ENCODE measurements at regions not wholly inside any gene's neighbourhood (a gene's known extent, or its start where the extent isn't known, plus 50 kb on each side); places are given as distances from the start of the nearest gene placed in this dataset.

DNA sequence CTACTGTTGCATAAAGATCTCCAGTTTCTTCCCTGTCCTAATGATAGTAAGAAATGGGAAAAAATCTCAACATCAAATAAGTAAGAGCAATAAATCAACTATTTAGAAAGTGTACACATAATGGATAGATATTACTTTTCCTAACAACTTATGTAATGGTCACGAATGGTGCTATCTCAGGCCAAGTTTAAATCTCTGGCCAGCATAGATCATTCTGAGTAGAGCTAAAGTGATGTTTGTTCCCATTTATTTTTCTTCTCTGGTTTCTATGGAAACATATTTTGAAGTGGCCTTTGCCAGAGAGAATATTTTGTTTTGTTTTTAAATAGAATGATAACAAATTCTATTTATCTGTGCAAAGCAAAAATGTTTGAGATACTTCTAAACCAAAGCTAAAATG is 249.7 kb upstream of the TTC14 start:
- no peak for DNase-seq

DNA sequence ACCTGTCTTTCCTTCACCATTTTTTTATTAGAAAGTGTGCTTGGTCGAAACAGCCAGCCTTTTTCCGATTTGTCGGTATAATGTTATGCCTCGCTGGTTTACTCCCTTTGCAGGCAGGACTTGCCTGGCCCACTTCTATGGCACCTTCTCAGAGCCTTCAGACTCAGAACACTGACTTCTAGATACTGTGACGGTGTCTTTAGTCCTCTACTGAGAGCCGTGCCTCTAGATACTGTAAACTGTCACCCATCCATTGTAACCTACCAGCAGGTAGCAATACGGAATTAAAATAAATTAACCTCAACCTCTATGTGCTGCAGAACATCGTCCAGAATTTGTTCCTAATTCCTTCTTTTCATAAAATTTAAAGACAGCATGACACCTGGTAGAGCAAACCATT is 247.7 kb upstream of the TTC14 start:
- no peak for DNase-seq

DNA sequence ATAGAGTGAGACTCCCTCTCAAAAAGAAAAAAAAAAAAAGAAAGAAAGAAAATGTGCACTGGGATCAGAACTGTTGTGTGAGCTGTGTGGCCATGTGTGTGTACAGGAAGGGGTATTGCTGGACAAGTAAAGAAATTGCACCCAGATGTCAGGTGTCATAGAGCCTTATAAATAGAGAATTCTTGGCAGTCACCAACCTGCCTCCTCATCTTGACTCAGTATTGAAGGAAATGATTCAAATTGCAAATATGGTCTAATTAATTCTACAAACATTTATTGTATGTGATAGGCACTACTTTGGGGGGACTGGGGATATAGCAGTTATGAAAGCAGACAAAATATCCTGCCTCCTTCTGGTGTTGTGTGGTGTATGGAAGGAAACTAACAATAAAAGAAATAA is 243.8 kb upstream of the TTC14 start:
- DNase-seq = no peak

DNA sequence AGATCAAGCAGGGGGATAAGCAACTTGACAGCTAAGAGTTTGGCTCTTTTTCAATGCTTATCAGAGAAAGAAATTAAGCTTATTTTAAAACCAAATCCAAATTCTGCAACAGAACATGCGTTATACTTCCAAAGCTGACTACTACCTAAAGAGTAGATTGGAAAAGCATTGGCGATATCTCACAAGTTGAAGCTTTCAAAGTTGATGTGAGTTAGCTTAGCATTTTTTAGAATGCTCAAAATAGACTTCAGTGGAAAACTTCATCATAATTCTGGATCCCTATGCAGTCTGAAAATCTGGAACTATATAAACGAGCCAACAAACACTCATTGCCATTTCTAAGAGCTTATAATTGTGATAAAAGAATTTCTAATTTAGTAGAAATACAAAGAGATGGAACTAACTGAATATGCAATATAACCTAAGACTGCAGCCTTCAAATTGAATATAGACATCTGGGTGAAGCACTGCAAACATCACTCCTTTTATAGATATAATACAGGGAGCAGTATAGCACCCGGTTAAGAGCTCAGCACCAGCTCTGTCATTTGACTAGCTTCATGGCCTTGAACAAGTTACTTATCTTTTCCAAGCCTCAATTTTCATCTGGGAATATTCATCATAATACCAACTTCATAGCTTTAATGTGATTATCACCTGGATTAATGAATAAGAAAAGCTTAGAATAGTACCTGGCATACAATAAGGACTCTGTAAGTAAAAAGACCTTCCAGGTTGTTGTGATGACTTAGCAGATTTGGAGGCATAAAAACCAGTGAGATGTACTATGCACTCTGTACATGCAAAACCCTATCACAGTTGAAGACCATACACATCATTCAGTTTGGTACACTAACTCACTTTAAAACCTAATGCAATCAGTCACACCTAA is 242.7 kb upstream of the TTC14 start:
- DNase-seq = no peak

DNA sequence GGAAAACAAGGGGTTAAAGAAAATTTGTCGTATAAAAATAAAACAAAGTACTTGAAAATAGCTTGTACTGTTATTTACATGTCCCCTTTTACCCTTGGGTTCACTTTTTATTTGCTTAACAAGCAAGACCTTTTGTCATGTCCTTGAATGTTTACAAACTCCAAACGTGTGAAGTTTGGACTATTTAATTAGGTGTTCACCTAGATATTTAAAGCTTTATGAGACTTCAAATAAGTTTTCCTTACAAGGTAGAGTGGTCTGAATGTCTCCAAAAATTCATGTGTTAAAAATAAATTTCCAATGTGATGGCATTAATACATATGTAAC is 242.0 kb upstream of the TTC14 start:
- DNase-seq = no peak

DNA sequence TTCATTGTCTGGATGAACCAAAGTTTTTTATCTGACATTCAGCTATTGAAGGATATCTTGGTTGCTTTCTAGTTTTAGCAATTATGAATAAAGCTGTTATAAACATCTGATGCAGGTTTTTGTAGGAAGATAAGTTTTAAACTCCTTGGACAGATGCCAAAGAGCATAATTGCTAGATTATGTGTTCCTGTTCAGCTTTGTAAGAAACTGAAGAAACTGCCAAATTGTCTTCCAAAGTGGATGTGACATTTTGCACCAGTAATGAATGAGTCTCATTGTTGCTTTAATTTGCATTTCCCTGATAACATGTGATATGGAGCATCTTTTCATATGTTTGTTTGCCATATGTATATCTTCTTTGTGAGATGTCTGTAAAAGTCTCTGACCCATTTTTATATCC is 239.9 kb upstream of the TTC14 start:
- peak; percentile 3 for DNase-seq

DNA sequence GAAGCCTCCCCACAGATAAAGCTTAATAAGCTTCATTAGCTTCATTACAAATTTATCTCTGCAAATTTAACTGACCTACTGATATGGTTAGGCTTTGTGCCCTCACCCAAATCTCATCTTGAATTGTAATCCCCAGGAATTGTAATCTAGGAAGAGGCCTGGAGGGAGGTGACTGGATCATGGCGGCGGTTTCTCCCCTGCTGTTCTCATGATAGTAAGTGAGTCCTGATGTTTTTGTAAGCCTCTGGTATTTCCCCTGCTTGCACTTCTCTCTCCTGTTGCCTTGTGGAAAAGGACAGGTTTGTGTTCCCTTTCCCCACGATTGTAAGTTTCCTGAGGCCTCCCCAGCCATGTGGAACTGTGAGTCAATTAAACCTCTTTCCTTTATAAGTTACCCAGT is 226.1 kb upstream of the TTC14 start:
- no peak for DNase-seq

DNA sequence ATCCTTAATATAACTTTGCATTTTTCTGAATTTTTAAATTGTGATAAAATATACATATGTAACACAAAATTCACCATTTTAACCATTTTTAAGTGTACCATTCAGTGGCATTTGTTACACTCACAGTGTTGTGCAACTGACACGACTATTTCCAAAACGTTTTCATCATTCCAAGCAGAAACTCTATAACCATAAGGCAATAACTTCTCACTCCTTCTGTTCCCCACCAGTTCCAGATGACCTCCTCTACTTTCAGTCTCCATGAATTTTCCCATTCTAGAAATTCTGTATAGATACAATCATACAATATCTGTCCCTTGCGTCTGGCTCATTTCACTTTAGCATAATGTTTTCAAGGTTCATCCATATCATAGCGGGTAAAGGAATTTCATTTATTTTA is 223.5 kb upstream of the TTC14 start:
- no peak for DNase-seq

DNA sequence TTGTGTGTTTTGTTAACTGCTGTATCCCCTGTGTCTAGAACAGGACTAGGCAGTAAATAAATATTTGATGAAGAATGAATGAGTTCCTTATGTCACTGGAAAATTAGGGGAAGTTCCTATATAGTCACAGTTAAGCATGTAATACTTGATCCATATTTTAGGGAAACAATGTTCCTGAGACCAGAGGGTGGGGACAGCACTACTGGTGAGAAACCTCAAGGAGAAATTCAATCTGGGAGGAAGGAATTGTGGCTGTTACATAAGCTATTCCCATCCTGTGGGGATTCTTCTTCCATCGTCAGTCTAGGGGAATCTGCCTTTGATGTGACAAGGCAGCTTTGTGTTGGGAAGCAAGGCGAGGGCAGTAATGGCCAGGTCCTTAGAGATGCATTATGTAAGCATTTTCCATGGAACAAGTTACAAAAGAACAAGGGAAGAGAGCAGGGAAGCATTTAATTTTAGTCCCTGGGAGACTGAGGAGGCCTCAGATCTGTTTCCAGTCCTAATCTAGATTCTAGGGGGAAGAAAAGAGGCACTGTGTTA is 219.3 kb upstream of the TTC14 start:
- no peak for DNase-seq

DNA sequence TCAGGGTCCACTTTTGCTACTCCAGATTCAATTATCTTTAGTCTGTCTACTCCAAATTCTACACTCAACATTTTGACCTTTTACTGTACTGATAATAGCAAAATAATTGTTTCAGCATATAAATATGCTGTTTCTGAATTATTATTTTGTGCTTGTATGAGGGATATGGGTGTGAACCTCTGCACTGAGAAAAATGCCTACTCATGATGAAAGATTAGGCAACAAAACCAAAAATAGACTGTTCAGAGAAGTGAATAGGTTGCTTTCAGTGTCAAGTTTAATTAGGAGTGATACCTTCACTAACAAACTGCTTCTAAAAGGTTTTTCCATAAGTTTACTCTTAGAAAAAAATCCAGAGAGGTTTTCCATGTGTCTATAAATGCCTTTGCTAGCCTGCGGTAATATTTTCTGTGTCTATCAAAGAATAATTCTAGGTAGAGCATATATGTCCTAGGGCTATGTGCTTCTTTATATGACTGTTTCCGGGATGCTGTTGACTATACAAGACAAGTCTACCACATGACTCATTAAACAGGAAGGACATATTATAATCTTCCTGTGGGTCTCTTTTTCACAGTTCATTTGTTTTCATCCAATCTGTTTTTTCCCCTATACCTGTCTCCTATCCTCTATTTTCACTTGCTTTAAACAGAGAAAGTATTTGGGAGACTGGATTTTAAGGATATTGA is 218.5 kb upstream of the TTC14 start:
- no peak for DNase-seq

DNA sequence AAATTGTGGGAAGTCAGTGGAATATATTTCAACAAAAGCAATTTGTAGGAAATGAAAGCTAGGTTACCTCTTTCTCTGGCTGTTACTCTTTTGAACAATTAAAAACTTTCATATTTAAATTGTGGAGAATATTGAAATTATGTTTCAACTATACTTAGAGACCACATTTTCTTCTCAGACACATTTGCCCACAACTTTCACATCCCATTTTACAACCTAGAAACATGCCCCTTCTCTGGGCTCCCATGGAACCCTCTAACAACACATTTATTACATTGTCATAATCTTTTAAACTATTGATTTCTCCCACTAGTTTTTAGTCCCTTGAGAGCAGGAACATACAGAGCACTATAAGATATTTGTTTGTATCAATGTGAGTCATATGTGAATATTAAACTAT is 211.7 kb upstream of the TTC14 start:
- no peak for DNase-seq

DNA sequence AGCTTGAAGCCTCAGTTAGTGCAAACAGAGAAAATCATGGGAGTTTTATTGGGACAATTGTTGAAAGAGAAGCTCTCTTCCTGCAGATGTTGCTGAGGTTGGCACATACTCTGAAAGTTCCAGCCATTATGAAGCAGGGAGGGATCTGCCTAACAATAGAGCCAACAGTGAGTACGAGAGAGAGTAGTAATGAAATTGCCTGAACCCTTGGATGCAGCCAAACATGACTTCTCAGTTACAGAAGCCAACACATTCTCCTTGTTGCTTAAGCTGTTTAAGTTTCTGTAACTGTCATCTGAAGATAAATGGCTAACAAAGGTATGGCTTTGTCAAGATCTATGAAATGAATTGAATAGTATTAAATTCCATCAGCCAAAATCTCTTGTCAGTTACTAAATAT is 211.0 kb upstream of the TTC14 start:
- DNase-seq = no peak

DNA sequence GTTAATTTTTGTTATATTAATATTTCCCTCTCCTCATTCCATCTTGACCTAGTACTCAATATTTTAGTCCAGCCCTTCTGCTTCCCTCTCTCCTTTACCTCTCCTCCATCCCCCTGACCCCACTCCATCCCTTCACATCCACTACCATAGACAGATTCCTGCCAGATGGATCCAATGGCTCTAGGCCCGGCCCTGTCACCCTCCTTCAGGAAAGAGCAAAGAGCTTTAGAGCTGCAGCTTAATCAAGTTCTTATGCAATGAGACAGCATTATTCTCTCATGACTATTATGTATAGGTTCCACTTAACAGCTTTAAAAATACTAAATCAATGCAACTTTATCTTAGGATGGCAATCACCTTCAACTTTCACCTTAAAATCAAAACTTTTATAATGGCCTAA is 200.7 kb upstream of the TTC14 start:
- no peak for DNase-seq

DNA sequence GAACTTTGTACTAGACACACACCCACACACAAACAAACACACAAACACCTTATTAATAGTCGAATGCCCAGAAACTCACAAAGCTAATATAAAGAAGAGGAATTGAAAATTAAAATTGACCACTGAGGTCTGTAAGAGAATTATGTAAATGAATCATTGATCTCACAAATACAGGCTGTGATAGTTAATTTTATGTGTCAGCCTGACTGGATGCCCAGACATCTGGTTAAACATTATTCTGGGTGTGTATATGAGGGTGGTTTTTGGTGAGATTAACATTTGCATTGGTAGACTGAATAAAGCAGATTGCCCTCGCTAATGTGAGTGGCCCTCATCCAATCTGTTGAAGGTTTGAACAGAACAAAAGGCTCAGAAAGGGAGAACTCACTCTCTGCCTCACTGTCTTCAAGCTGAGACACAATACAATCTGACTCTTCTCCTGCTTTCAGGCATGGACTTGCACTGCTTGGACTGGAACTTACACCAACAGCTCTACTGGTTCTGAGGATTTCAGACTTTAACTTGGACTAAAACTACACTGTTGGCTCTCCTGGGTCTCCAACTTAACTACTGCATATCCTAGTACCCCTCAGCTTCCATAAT is 199.4 kb upstream of the TTC14 start:
- DNase-seq = no peak

DNA sequence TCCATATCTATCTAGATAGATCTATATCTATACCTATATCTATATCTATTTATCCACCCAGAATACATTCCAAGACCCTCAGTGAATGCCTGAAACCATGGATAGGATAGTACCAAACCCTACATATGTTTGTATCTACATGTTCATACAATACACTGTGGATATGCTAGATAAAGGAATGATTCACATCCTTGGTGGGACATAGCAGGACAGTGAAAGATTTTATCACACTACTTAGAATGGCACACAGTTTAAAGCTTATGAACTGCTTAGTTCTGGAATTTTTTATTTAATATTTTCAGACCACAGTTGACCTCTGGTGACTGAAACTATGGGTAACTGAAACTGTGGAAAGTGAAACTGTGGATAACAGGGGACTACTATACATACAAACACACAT is 198.8 kb upstream of the TTC14 start:
- no peak for DNase-seq

DNA sequence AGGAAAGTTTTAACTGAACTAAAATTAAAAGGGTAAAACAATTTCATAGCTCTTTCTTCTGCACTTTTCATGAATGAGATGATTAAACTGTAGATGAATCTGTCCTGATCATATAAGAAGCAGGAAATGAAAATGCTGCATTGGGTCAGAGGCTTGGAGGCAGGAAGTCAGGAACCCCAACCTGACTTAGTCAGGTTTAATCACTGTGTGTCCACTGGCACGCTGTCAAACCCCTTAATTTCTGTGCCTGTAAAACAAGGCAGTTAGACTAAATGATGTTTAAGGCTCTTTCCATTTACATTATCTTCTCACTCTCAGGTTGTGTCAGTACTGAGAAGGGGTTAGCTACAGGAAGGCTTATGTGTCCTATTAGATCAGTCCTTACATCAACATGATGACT is 193.3 kb upstream of the TTC14 start:
- DNase-seq = no peak

DNA sequence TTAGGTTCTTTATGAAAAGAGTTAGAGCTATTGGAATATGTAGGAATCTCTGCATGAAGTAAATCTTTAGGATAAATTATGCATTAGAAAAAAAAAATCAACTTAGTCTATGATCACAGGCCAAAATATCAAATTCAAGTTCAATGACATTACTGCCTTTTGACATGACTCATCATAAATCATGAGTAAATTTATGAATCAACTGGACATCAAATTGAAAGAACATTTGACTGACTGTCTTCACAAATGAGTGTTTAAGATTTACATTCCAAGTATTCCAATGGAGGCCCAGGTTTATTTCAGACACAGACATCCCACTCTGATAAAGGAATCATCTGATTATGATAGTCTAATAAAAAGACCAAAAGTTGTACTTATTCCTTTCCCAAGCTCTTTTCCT is 192.8 kb upstream of the TTC14 start:
- DNase-seq = no peak

DNA sequence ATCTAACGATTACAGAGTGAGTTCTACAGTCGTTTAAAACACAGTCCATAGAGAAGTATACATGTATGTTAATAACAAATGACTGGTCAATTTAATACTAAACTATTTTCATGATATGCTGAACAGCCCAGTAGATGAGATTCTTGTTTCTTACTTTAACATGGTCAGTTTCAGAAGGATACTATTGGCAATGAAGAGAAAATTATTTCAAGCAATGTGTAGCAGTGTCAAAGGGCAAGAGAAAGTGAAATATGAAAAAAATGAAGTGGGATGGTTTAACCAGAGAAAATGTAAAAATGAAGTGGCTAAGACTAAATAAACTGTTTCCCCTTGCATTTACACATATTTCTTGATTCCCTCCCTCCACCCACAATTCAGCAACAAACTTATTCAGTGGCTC is 192.1 kb upstream of the TTC14 start:
- no peak for DNase-seq

DNA sequence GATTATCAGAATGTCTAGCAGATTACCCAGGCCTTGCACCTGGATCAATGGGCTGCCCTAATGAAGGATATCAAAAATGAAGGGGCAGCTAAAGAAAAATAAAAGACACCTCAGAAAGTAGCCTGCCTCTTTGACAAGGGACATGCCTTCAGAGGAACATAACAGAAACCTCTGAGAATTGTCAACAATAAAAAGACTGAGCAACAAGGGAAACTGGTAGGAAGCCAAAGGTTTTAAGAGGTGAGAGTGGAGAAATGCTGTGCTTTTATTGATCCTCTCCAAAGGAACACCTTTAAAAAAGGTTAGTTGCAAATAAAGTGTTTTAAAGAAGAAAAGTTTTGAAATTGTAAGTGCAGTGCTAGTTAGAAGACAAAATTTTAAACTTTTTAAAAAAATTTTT is 187.8 kb upstream of the TTC14 start:
- no peak for DNase-seq

DNA sequence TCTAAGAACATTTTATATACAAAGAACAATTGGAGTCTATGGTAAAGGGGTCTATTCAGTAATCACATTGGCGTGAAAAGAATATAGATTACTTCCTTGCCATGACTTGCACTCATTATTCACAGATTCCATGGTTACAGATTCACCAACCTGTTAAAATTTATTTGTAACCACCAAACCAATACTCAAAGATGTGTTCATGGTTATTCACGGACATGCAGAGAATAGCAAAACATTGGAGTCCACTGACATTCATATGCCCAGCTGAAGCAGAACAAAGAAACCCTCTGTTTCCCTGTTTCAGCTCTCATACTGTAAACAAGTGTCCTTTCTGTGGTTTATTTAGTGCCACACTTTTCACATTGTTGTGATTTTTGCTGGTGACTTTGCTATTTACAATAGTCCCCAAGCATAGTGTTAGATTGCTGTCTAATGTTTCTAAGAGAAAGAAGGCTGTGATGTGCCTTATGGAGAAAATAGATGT is 185.8 kb upstream of the TTC14 start:
- no peak for DNase-seq

DNA sequence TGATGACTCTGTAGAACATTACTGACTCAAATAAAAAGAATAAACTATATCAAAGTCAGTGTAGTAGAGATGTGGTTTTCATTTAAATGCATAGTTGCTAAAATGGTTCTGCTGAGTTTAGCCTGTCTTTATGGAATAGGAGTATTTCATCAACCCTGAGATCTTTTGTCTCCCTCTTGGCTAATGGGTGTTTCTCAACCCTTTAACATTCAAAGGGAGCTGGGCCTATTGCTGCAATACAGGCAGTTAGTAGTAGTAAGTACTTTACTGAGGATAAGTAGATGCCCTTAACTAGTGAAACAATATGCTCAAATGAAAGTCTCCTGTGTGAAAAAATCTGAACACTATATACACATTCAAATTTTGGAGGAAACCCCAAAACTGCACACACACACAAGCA is 184.7 kb upstream of the TTC14 start:
- no peak for DNase-seq

DNA sequence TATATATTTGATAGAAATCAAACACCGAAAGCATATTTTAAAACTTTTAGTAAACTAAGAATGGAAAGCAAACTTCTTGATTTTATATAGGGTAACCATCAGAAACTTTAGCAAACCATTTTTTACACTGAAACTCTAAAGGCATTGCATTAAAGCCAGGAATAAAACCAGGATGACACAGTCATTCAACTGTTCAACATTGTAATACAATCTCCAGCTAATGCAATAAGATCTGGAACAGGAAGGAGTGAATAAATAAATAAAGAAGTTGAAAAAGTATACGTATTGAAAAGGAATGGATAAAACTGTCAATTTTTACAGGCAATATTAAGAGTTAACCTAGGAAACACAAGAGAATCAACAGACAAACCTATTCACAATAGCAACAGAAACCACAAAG is 181.9 kb upstream of the TTC14 start:
- DNase-seq = no peak

DNA sequence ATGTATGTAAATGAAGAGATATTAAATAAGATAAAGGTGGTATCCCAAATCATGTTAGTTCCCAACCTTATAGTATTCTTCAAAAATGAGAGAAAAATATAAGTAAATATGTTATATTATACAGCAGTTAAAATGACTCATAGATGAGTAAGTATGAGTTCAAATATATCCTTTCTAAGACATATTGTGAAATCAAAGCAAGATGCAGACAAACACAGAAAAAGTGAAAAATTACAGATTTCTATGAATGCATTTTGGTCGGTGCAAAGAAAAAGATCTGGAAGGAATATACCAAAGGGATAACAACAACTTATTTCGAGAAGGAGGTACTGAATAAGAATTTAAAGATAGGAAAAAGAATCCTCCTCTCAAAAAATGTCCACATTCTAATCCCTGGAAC is 181.2 kb upstream of the TTC14 start:
- DNase-seq = no peak

DNA sequence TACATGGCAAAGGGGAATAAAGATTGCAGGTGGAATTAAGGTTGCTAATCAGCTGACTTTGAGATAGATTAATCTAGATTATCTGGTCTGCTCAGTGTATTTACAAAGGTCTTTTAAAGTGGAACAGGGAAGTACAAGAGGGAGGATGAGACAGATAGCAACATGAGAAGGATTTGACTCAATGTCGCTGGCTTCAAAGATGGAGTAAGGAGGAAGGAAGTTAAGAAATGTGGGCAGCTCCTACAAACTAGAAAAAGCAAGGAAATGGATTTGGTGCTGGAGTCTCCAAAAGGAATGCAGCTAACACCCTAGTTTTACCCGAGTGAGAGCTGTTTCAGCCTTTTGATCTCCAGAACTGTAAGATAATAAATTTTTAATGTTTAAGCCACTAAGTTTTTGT is 180.7 kb upstream of the TTC14 start:
- DNase-seq = no peak

All from COR-L47 (cell line).